ENCODE measurements at regions not wholly inside any gene's neighbourhood (a gene's known extent, or its start where the extent isn't known, plus 50 kb on each side); places are given as distances from the start of the nearest gene placed in this dataset.

DNA sequence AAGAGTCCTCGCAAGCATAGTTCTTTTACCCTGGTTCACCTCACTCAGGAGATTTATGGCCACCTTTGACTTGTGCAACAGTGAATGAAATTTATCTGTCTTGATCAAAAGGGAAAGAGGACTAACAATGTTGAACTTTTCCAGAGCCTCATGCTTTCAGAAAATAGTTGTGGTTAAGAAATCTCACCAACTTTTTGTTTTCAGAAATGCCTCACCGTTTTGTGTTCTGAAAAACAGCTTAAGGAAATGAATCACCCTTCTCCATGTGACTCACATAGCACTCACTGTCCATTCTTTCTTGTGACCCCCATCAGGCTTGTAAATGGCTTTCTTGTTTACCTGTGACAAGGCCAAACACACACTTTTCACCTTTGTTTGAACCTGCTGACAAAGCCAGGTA is 148.6 kb upstream of the FAM3C start:
- no peaks in the 10 kb centered on the region for H3K4me1 Mint-ChIP-seq (ENCODE audit: unreplicated experiment)
- H3K27me3 Mint-ChIP-seq (ENCODE audit: unreplicated experiment): no peaks in the 10 kb centered on the region
- H3K36me3 Mint-ChIP-seq (ENCODE audit: low read depth, unreplicated experiment): no peaks in the 10 kb centered on the region
- H3K4me3 Mint-ChIP-seq (ENCODE audit: unreplicated experiment): no peak overlapping the region
- no peak overlapping the region for H3K27ac Mint-ChIP-seq (ENCODE audit: unreplicated experiment)
- no peaks in the 10 kb centered on the region for H3K9me3 Mint-ChIP-seq (ENCODE audit: unreplicated experiment)
- no peak for DNase-seq (ENCODE audit: low spot score)
- TF ChIP-seq, protein P1, sequence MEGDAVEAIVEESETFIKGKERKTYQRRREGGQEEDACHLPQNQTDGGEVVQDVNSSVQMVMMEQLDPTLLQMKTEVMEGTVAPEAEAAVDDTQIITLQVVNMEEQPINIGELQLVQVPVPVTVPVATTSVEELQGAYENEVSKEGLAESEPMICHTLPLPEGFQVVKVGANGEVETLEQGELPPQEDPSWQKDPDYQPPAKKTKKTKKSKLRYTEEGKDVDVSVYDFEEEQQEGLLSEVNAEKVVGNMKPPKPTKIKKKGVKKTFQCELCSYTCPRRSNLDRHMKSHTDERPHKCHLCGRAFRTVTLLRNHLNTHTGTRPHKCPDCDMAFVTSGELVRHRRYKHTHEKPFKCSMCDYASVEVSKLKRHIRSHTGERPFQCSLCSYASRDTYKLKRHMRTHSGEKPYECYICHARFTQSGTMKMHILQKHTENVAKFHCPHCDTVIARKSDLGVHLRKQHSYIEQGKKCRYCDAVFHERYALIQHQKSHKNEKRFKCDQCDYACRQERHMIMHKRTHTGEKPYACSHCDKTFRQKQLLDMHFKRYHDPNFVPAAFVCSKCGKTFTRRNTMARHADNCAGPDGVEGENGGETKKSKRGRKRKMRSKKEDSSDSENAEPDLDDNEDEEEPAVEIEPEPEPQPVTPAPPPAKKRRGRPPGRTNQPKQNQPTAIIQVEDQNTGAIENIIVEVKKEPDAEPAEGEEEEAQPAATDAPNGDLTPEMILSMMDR (IDR thresholded peaks at IDR 0.05; ENCODE audit: unreplicated experiment): no peak

DNA sequence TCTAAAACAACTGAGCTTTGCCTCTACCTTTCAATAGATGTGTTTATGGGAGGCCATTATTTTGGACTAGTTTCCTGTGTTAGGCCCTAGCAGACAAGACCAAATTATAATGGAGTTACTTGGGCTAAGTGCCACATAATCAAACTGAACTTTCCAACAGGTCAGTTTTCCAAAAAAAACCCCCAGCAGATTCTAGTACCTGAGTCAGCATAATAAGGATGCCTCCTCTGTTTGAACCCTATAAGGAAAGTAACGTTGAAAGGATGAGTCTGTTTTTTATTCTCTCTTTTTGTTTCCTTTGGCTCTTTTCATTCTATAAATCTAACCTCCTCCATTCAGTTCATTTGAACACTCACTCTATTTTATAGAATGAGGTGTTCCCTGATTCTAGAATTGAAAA is 148.1 kb upstream of the FAM3C start:
- H3K36me3 Mint-ChIP-seq (ENCODE audit: low read depth, unreplicated experiment): no peaks in the 10 kb centered on the region
- no peak for DNase-seq (ENCODE audit: low spot score)
- H3K27ac Mint-ChIP-seq (ENCODE audit: unreplicated experiment): no peak overlapping the region
- TF ChIP-seq, protein P1 (IDR thresholded peaks at IDR 0.05; ENCODE audit: unreplicated experiment): no peak
- H3K27me3 Mint-ChIP-seq (ENCODE audit: unreplicated experiment): no peaks in the 10 kb centered on the region
- no peaks in the 10 kb centered on the region for H3K4me1 Mint-ChIP-seq (ENCODE audit: unreplicated experiment)
- H3K4me3 Mint-ChIP-seq (ENCODE audit: unreplicated experiment): no peak overlapping the region
- no peaks in the 10 kb centered on the region for H3K9me3 Mint-ChIP-seq (ENCODE audit: unreplicated experiment)

DNA sequence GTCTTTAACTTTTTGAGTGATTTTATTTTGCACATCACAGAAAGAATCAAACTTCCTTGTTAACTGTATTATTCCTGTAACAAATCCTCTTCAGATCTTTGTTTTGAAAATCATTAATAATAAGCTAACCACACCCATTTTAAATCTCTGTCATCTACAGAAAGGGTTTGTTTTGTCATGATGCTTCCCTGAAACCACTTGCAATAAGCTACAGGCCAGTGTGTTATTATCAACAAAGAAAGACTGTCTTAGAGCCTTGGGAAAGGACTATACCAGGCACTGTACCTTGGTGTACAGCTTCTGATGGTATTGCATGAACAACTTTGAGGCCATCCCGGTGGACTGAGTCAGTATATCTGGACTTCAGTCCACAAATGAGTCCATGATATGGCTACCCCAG is 145.3 kb upstream of the FAM3C start:
- TF ChIP-seq, protein P1 (IDR thresholded peaks at IDR 0.05; ENCODE audit: unreplicated experiment): no peak
- no peak overlapping the region for H3K4me3 Mint-ChIP-seq (ENCODE audit: unreplicated experiment)

DNA sequence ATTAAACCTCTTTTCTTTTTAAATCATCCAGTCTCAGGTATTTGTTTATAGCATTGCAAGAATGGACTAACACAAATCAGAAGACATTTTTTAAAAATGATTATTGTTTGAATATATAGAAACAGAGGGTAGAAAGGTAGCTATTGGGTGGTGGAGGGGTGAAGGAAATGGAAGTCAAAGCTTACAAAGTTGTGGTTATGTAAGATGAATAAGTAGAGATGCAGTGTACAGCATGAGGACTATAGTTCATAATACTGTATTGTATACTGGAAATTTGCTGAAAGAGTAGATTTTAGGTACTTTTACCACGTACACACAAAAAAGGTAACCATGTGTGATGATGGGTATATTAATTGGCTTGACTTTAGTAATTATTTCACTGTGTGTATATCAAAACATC is 144.0 kb upstream of the FAM3C start:
- H3K27me3 Mint-ChIP-seq (ENCODE audit: unreplicated experiment): no peaks in the 10 kb centered on the region
- no peaks in the 10 kb centered on the region for H3K4me1 Mint-ChIP-seq (ENCODE audit: unreplicated experiment)
- H3K36me3 Mint-ChIP-seq (ENCODE audit: low read depth, unreplicated experiment): no peaks in the 10 kb centered on the region
- no peak overlapping the region for H3K4me3 Mint-ChIP-seq (ENCODE audit: unreplicated experiment)
- TF ChIP-seq, protein P1 (IDR thresholded peaks at IDR 0.05; ENCODE audit: unreplicated experiment): no peak
- no peaks in the 10 kb centered on the region for H3K9me3 Mint-ChIP-seq (ENCODE audit: unreplicated experiment)
- H3K27ac Mint-ChIP-seq (ENCODE audit: unreplicated experiment): no peak overlapping the region
- DNase-seq (ENCODE audit: low spot score): no peak

More for the DNA sequence above, 145.3 kb upstream of the FAM3C start:
- H3K27me3 Mint-ChIP-seq (ENCODE audit: unreplicated experiment): no peaks in the 10 kb centered on the region
- DNase-seq (ENCODE audit: low spot score): no peak
- no peaks in the 10 kb centered on the region for H3K4me1 Mint-ChIP-seq (ENCODE audit: unreplicated experiment)
- no peak overlapping the region for H3K27ac Mint-ChIP-seq (ENCODE audit: unreplicated experiment)
- H3K36me3 Mint-ChIP-seq (ENCODE audit: low read depth, unreplicated experiment): no peaks in the 10 kb centered on the region
- H3K9me3 Mint-ChIP-seq (ENCODE audit: unreplicated experiment): no peaks in the 10 kb centered on the region

DNA sequence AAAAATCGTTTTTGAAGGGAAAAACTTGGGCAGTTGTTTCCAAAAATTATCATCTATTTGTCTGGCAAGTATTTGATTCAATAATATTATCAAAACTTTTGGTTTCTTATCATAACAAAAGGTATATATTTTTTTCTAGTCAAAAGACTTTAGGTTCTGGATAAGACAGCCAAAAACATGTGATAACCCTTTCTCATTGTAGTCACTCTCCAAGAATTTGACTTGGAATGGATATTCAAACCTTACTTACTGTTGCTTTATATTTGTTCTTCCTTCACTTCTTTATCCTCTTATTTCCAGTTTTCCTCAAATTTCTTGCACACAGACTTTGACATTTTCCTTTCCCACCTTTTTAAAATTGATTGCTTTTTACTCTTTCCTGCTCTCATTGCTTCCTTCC is 140.9 kb upstream of the FAM3C start:
- no peaks in the 10 kb centered on the region for H3K9me3 Mint-ChIP-seq (ENCODE audit: unreplicated experiment)
- no peak overlapping the region for H3K27ac Mint-ChIP-seq (ENCODE audit: unreplicated experiment)
- H3K4me3 Mint-ChIP-seq (ENCODE audit: unreplicated experiment): no peak overlapping the region
- no peaks in the 10 kb centered on the region for H3K36me3 Mint-ChIP-seq (ENCODE audit: low read depth, unreplicated experiment)
- TF ChIP-seq, protein P1 (IDR thresholded peaks at IDR 0.05; ENCODE audit: unreplicated experiment): no peak
- H3K4me1 Mint-ChIP-seq (ENCODE audit: unreplicated experiment): no peaks in the 10 kb centered on the region
- DNase-seq (ENCODE audit: low spot score): no peak
- no peaks in the 10 kb centered on the region for H3K27me3 Mint-ChIP-seq (ENCODE audit: unreplicated experiment)

Measured in endothelial cell (in vitro differentiated cells).